ENCODE measurements at regions not wholly inside any gene's neighbourhood (a gene's known extent, or its start where the extent isn't known, plus 50 kb on each side); places are given as distances from the start of the nearest gene placed in this dataset.

DNA sequence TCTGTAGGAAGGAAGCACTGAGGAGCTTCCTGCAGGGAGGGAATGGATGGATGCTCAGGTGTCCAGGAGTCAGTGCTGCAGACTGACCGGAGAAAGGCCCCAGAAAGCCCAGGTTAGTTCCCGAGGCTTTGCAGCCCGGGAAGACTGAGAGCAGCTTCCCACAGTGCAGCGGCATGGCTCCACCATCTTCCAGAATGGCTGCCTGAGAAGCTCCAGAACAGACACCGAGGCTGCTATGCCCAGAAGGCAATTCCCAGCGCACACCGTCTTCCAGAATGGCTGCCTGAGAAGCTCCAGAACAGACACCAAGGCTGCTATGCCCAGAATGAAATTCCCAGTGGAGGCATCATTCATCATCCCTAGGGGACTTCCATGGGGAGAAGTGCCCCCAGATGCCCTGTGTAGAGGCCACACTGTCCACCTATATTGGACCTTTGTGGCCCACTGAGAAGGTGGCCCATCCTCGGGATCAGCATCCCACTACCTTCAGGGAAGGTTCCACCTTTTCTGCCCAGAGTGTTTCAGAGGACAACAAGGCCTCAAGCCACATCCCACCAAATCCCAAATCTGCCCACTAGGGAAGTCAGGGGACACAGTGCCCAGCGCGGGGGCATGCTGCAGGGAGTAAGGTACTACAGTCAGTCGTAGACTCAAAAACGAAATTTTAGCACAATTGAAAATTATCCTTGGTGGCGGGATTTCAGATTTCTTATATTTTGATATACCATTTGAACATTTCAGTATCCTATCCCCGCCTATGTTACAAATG lies 80.5 kb downstream of the KCNF1 start:
- TF ChIP-seq EZH2phosphoT487 (IDR thresholded peaks at IDR 0.05; ENCODE audit: borderline replicate concordance) = no peak
- TF ChIP-seq, protein P1, sequence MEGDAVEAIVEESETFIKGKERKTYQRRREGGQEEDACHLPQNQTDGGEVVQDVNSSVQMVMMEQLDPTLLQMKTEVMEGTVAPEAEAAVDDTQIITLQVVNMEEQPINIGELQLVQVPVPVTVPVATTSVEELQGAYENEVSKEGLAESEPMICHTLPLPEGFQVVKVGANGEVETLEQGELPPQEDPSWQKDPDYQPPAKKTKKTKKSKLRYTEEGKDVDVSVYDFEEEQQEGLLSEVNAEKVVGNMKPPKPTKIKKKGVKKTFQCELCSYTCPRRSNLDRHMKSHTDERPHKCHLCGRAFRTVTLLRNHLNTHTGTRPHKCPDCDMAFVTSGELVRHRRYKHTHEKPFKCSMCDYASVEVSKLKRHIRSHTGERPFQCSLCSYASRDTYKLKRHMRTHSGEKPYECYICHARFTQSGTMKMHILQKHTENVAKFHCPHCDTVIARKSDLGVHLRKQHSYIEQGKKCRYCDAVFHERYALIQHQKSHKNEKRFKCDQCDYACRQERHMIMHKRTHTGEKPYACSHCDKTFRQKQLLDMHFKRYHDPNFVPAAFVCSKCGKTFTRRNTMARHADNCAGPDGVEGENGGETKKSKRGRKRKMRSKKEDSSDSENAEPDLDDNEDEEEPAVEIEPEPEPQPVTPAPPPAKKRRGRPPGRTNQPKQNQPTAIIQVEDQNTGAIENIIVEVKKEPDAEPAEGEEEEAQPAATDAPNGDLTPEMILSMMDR (conservative IDR thresholded peaks at IDR 0.05; ENCODE audit: low read length) = no peak
- Histone ChIP-seq H4K20me1 (ENCODE audit: insufficient read depth, low read length, poor library complexity, severe bottlenecking) (no peaks in the 10 kb centered on the region), H3K9me3 (ENCODE audit: insufficient read depth, low read depth, low read length) (no peaks in the 10 kb centered on the region), H3K27me3 (ENCODE audit: insufficient read depth, low read length, poor library complexity, severe bottlenecking) (no peaks in the 10 kb centered on the region), H3K9me2 (replicated peaks; ENCODE audit: low read depth, low read length) (no peaks in the 10 kb centered on the region), H3F3A (ENCODE audit: low read depth) (no peaks in the 10 kb centered on the region), H3K9ac (ENCODE audit: low read depth, low read length, poor library complexity, severe bottlenecking) (no peak overlapping the region), H2AFZ (ENCODE audit: low read length) (no peak overlapping the region), H3K4me3 (ENCODE audit: low read length, poor library complexity, severe bottlenecking) (no peak overlapping the region), H3K4me2 (ENCODE audit: low read depth, low read length, poor library complexity, severe bottlenecking) (no peak overlapping the region), H3K4me1 (ENCODE audit: insufficient read depth, low read length, poor library complexity, severe bottlenecking) (no peaks in the 10 kb centered on the region), H3K36me3 (ENCODE audit: insufficient read depth, low read length) (no peaks in the 10 kb centered on the region), H3K79me2 (ENCODE audit: insufficient read depth, low read length) (no peaks in the 10 kb centered on the region)

DNA sequence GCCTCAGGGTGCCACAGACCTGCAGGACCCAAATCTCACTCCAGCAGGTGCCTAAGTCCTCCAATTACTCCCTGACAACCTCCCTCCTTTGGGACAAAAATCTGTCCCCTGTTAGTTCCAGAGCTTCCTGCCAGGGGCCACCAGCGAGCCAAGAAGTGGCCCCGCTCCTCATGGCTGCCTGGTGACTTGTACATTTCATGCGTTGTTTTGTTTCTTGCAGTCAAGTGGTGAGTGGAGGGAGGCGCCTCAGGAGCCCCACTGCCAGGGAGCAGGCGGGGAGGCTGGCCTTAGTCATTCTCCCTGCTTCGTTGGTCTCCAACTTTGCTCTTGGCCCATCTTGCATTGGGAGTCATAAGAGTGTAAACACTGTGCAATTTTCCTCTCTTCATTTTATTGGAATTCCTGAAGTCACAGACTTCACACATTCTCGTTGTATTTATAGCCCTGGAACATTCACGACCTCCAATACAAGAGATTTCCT lies 81.3 kb downstream of the KCNF1 start:
- no peak overlapping the region for H3K9ac ChIP-seq (ENCODE audit: low read depth, low read length, poor library complexity, severe bottlenecking)
- H3K4me2 ChIP-seq (ENCODE audit: low read depth, low read length, poor library complexity, severe bottlenecking) = no peak overlapping the region
- H3K9me3 ChIP-seq (ENCODE audit: insufficient read depth, low read depth, low read length) = no peaks in the 10 kb centered on the region
- H3K36me3 ChIP-seq (ENCODE audit: insufficient read depth, low read length) = no peaks in the 10 kb centered on the region
- TF ChIP-seq, protein P1 (conservative IDR thresholded peaks at IDR 0.05; ENCODE audit: low read length) = no peak
- no peak for TF ChIP-seq EZH2phosphoT487 (IDR thresholded peaks at IDR 0.05; ENCODE audit: borderline replicate concordance)
- H3K4me1 ChIP-seq (ENCODE audit: insufficient read depth, low read length, poor library complexity, severe bottlenecking) = no peaks in the 10 kb centered on the region
- H3K27me3 ChIP-seq (ENCODE audit: insufficient read depth, low read length, poor library complexity, severe bottlenecking) = no peaks in the 10 kb centered on the region
- no peak overlapping the region for H2AFZ ChIP-seq (ENCODE audit: low read length)
- H3F3A ChIP-seq (ENCODE audit: low read depth) = no peaks in the 10 kb centered on the region
- H3K79me2 ChIP-seq (ENCODE audit: insufficient read depth, low read length) = no peaks in the 10 kb centered on the region
- H4K20me1 ChIP-seq (ENCODE audit: insufficient read depth, low read length, poor library complexity, severe bottlenecking) = no peaks in the 10 kb centered on the region
- no peaks in the 10 kb centered on the region for H3K9me2 ChIP-seq (replicated peaks; ENCODE audit: low read depth, low read length)
- no peak overlapping the region for H3K4me3 ChIP-seq (ENCODE audit: low read length, poor library complexity, severe bottlenecking)

DNA sequence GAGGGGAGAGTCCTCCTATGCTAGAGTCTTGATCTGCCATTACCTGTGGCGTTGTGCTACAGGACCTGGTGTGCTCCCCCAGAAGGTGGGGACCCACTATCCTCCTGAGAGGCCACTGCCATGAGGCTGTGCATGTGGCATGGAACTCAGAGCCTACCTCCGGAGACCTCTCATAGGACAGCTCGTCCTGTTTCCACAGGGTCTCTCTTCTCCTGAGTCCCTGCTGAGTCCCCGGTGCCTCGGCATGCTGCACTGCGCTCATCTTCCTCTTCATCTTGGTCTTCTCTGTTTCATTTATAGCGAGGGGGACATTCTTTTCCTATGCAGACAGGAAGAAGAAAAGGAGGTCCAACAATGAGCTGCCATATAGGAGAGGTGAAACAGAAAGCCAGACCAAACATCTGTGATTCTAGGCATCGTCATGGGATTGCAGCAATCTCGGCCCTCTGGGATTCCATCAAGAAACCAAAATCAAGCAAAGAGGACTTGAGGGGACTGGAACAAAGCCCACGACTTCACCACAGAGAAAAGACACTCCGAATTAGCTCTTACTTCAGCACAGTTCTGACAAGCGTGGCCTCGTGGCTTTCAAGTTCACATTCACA lies 83.7 kb downstream of the KCNF1 start:
- no peak for TF ChIP-seq EZH2phosphoT487 (IDR thresholded peaks at IDR 0.05; ENCODE audit: borderline replicate concordance)
- TF ChIP-seq, protein P1 (conservative IDR thresholded peaks at IDR 0.05; ENCODE audit: low read length) = no peak
- H3K4me2 ChIP-seq (ENCODE audit: low read depth, low read length, poor library complexity, severe bottlenecking) = no peak overlapping the region
- no peak overlapping the region for H3K4me3 ChIP-seq (ENCODE audit: low read length, poor library complexity, severe bottlenecking)
- no peaks in the 10 kb centered on the region for H3K9me2 ChIP-seq (replicated peaks; ENCODE audit: low read depth, low read length)
- H3K27me3 ChIP-seq (ENCODE audit: insufficient read depth, low read length, poor library complexity, severe bottlenecking) = no peaks in the 10 kb centered on the region
- no peaks in the 10 kb centered on the region for H3K36me3 ChIP-seq (ENCODE audit: insufficient read depth, low read length)
- H4K20me1 ChIP-seq (ENCODE audit: insufficient read depth, low read length, poor library complexity, severe bottlenecking) = no peaks in the 10 kb centered on the region
- no peaks in the 10 kb centered on the region for H3K79me2 ChIP-seq (ENCODE audit: insufficient read depth, low read length)
- H3K9me3 ChIP-seq (ENCODE audit: insufficient read depth, low read depth, low read length) = no peaks in the 10 kb centered on the region
- H3F3A ChIP-seq (ENCODE audit: low read depth) = no peaks in the 10 kb centered on the region
- H3K4me1 ChIP-seq (ENCODE audit: insufficient read depth, low read length, poor library complexity, severe bottlenecking) = no peaks in the 10 kb centered on the region
- H2AFZ ChIP-seq (ENCODE audit: low read length) = no peak overlapping the region
- H3K9ac ChIP-seq (ENCODE audit: low read depth, low read length, poor library complexity, severe bottlenecking) = no peak overlapping the region
